ENCODE measurements at regions not wholly inside any gene's neighbourhood (a gene's known extent, or its start where the extent isn't known, plus 50 kb on each side); places are given as distances from the start of the nearest gene placed in this dataset.

DNA sequence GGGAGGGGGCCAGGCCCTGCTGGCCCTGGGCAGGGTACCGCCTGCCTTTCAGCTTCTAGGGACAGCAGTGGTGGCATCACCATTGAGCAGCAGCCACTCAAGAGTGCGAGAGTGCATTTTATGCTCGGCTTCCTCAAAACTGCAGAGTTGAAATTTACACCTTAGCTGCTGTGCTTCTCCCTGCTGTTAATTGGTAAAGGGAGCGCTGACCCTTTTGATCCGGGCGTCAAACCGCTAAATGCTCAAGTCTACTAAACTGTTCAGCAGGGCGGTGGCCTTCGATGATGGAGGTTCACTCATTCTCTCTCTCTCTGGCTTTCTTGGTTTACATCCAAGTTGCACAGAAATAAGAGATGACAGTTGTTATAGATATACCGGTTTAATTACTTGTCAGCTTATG is 368.6 kb upstream of the IRX2 start:
- no peak overlapping the region for H3K9ac ChIP-seq (ENCODE audit: low read length in 3 of 3)
- no peaks in the 10 kb centered on the region for H3K9me3 ChIP-seq (ENCODE audit: control insufficient read depth in 2 of 3, insufficient read depth in 1 of 3, low read length in 3 of 3)
- no peaks in the 10 kb centered on the region for H3K36me3 ChIP-seq (ENCODE audit: control insufficient read depth in 2 of 3, insufficient read depth in 3 of 3, low read length in 3 of 3)
- TF ChIP-seq, protein P1, sequence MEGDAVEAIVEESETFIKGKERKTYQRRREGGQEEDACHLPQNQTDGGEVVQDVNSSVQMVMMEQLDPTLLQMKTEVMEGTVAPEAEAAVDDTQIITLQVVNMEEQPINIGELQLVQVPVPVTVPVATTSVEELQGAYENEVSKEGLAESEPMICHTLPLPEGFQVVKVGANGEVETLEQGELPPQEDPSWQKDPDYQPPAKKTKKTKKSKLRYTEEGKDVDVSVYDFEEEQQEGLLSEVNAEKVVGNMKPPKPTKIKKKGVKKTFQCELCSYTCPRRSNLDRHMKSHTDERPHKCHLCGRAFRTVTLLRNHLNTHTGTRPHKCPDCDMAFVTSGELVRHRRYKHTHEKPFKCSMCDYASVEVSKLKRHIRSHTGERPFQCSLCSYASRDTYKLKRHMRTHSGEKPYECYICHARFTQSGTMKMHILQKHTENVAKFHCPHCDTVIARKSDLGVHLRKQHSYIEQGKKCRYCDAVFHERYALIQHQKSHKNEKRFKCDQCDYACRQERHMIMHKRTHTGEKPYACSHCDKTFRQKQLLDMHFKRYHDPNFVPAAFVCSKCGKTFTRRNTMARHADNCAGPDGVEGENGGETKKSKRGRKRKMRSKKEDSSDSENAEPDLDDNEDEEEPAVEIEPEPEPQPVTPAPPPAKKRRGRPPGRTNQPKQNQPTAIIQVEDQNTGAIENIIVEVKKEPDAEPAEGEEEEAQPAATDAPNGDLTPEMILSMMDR (IDR thresholded peaks at IDR 0.05; ENCODE audit: borderline replicate concordance, extremely low read depth, insufficient read depth): no peak
- no peak for FAIRE-seq
- DNase-seq: peak in 1 of 5 donors; percentile 51
- peaks cover 15% of the 10 kb centered on the region for H3K27me3 ChIP-seq (ENCODE audit: control insufficient read depth, insufficient read depth, low read length)
- no peaks in the 10 kb centered on the region for H3K4me1 ChIP-seq (ENCODE audit: control insufficient read depth in 2 of 3, insufficient read depth in 2 of 3, low read depth in 1 of 3, low read length in 3 of 3)
- no peak overlapping the region for H3K27ac ChIP-seq (ENCODE audit: low read depth in 2 of 2, low read length in 2 of 2)
- intact Hi-C loops (cut with DNase I): no loop called here
- H3K4me3 ChIP-seq (ENCODE audit: low read length in 3 of 3): no peak overlapping the region

DNA sequence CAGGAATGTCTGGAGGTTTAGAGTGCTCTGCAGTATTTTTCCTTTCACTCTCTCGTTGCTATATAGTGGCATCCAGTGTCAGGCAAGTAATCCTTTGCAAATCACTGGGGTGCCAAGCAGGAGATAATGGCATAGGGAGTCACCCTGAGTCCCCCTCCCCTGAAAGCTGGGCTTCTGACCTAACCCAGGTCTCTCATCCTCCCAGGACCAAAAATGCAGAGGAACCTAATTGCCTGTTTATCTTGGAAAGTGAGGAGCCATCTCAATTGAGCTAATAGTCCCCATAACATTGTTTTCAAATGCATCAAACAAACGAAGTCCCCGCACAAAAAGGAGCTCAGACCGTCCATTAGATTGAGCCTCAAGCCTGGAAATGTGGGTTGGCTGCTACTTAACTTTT is 368.0 kb upstream of the IRX2 start:
- DNase-seq: no peak
- no peak for FAIRE-seq
- intact Hi-C loops (cut with DNase I): no loop called here
- Histone ChIP-seq H3K9ac (ENCODE audit: low read length in 3 of 3) (no peak overlapping the region), H3K27me3 (ENCODE audit: control insufficient read depth, insufficient read depth, low read length) (peaks cover 15% of the 10 kb centered on the region), H3K36me3 (ENCODE audit: control insufficient read depth in 2 of 3, insufficient read depth in 3 of 3, low read length in 3 of 3) (no peaks in the 10 kb centered on the region), H3K4me3 (ENCODE audit: low read length in 3 of 3) (no peak overlapping the region), H3K4me1 (ENCODE audit: control insufficient read depth in 2 of 3, insufficient read depth in 2 of 3, low read depth in 1 of 3, low read length in 3 of 3) (no peaks in the 10 kb centered on the region), H3K9me3 (ENCODE audit: control insufficient read depth in 2 of 3, insufficient read depth in 1 of 3, low read length in 3 of 3) (no peaks in the 10 kb centered on the region), H3K27ac (ENCODE audit: low read depth in 2 of 2, low read length in 2 of 2) (no peak overlapping the region)
- TF ChIP-seq, protein P1 (IDR thresholded peaks at IDR 0.05; ENCODE audit: borderline replicate concordance, extremely low read depth, insufficient read depth): no peak

DNA sequence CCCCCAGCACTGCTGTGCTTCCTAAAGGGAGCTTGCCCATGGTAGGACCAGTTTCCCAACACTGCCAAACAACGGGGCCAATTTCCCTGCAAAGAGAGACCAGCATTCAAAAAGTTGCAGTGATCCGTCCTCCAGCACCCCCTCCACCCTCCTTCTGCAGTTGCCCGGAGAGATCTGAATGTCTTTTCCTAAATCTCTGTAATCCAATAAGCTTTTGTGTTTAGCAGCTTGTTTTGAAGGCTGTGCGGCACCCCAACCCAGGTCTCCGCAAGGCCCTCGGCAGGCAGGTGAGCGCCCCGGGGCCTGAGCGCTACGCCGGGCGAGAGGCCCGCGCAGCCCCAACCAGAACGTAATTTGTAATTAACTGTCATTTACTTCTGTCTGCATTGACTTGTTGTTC is 366.9 kb upstream of the IRX2 start:
- H3K27ac ChIP-seq (ENCODE audit: low read depth in 2 of 2, low read length in 2 of 2): no peak overlapping the region
- peaks cover 15% of the 10 kb centered on the region for H3K27me3 ChIP-seq (ENCODE audit: control insufficient read depth, insufficient read depth, low read length)
- FAIRE-seq (no peak), DNase-seq (no peak)
- no peaks in the 10 kb centered on the region for H3K4me1 ChIP-seq (ENCODE audit: control insufficient read depth in 2 of 3, insufficient read depth in 2 of 3, low read depth in 1 of 3, low read length in 3 of 3)
- no peak overlapping the region for H3K4me3 ChIP-seq (ENCODE audit: low read length in 3 of 3)
- no peaks in the 10 kb centered on the region for H3K36me3 ChIP-seq (ENCODE audit: control insufficient read depth in 2 of 3, insufficient read depth in 3 of 3, low read length in 3 of 3)
- TF ChIP-seq, protein P1 (IDR thresholded peaks at IDR 0.05; ENCODE audit: borderline replicate concordance, extremely low read depth, insufficient read depth): no peak
- no peaks in the 10 kb centered on the region for H3K9me3 ChIP-seq (ENCODE audit: control insufficient read depth in 2 of 3, insufficient read depth in 1 of 3, low read length in 3 of 3)
- no peak overlapping the region for H3K9ac ChIP-seq (ENCODE audit: low read length in 3 of 3)
- intact Hi-C loops (cut with DNase I): no loop called here

DNA sequence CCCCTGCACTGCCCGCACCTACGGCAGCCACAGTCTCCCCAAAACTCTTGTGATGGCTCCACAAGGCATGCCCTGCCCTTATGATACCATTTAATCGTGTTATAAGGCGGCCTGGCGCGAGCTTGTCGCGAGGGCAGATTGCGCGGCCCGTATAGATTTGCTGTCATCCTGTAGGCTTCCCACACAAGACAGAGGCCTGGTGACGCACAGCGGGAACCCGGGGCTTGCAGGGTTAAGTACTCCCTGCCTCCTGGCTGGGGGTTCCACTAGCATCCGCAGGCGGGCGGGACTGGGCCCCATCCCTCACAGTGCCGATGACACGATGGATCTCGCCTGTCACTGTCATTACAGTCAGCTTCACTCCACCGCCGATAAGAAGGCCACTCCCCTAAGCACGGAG is 364.9 kb upstream of the IRX2 start:
- H3K9me3 ChIP-seq (ENCODE audit: control insufficient read depth in 2 of 3, insufficient read depth in 1 of 3, low read length in 3 of 3): no peaks in the 10 kb centered on the region
- no peak overlapping the region for H3K9ac ChIP-seq (ENCODE audit: low read length in 3 of 3)
- DNase-seq (peak in 1 of 5 donors; percentile 50), FAIRE-seq (no peak)
- no peaks in the 10 kb centered on the region for H3K4me1 ChIP-seq (ENCODE audit: control insufficient read depth in 2 of 3, insufficient read depth in 2 of 3, low read depth in 1 of 3, low read length in 3 of 3)
- no peaks in the 10 kb centered on the region for H3K36me3 ChIP-seq (ENCODE audit: control insufficient read depth in 2 of 3, insufficient read depth in 3 of 3, low read length in 3 of 3)
- no peak overlapping the region for H3K27ac ChIP-seq (ENCODE audit: low read depth in 2 of 2, low read length in 2 of 2)
- TF ChIP-seq, protein P1 (IDR thresholded peaks at IDR 0.05; ENCODE audit: borderline replicate concordance, extremely low read depth, insufficient read depth): no peak
- no peak overlapping the region for H3K4me3 ChIP-seq (ENCODE audit: low read length in 3 of 3)
- peaks cover 15% of the 10 kb centered on the region for H3K27me3 ChIP-seq (ENCODE audit: control insufficient read depth, insufficient read depth, low read length)
- intact Hi-C loops (cut with DNase I): no loop called here
